Activated CD8-positive, alpha-beta memory T cell treated with anti-CD3 and anti-CD28 coated beads, Interleukin-2, amount 50 U/mL, for 4 hours (primary cell): ENCODE measurements at regions not wholly inside any gene's neighbourhood (a gene's known extent, or its start where the extent isn't known, plus 50 kb on each side); places are given as distances from the start of the nearest gene placed in this dataset.

Source experiments
- DNase-seq: peaks from one replicate; pipeline ENCODE4 v3.0.0-alpha.2; 2020

DNA sequence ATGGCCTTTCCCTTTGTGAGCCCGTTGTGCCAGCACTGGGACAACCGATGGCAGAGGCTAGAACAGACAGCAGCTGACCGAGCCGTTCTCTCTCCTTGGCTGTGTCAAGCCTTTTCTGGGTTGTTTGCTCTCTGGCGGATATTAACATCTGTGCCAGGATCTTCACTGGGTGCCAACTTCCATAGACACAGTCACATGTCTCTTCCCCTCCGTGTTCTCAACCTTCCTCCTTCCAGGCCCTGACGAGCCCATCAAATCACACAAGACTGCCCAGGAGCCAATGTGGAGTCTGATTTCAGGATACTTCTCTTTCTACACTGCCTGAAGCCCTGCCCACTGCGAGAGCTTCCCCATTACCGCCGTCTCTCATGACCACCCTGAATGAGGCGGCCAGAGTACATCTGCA is 111.0 kb upstream of the RALGAPA2 start:
- no peak for DNase-seq

DNA sequence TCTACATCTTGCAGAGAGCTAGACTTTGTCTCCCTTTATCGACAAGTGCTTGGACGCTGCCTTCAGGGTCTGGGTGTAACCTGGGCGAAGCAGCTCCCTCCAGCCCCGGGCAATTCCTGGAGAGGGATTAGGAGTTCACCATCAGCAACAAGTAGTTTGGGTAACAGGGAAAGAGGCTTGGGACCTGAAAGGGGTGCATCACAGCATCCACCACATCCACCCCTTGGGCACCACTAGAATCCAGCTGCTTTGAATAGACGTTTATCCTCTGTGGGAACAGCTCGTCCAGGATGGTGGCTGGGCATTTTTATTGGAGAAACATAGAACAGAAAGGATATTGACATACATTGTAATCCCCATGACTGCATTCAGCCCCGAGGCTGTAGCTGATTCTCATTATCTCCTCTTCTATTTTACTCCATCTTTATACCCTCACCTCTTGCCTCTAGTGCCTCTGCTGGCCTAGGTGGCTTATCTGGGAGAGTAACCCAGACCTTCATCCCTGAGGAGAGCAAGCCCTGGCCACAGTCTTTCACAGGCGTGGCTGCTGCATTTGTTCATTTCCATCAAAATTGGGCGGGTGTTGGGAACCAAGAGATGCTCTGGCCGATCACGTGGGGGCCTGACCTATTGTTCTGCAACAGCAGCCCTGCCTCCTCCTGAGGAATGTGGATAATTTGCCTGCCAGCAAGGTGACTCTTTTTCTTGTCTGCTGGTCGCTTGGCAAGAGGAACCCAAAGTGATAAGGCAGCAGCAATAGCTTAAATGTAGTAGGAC is 109.2 kb upstream of the RALGAPA2 start:
- DNase-seq, result no peak

DNA sequence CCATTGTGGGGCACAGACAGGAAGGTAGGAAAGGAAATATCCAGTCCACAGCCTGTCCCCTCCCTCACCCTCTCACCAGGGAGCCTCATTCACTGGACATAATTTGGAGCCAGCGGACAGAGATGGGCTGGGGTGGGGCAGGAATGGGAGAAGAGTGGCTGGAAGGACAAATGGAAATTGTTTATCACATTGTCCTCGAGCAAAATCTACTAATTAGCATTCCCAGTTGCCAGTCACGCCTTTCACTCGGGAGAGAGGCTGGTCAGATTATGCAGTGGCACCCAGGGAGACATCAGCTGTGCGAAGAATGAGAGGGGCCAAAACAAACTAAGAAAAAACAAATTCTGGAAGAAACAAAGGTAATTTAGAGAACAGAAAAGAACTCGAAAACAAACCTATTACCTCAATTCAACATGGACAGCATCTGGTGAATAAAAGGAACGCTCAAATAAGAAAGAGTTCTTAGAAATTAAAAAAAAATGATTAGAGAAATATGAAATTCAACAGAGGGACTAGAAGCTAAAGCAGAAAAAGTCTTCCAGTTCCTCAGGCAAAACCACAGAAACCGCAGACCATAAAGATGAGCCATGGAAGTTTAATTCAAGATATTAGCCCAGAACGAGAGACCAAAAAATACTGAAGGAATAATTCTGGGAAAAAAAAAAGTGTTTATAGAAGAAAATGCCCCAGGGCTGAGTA is 108.5 kb upstream of the RALGAPA2 start:
- DNase-seq, result no peak

GRCh38 chr20:20820104-20820503 is 107.7 kb upstream of the RALGAPA2 start:
- no peak for DNase-seq

- no peak for DNase-seq
Observed at GRCh38 chr20:20816969-20817755, 104.7 kb upstream of the RALGAPA2 start.

DNA sequence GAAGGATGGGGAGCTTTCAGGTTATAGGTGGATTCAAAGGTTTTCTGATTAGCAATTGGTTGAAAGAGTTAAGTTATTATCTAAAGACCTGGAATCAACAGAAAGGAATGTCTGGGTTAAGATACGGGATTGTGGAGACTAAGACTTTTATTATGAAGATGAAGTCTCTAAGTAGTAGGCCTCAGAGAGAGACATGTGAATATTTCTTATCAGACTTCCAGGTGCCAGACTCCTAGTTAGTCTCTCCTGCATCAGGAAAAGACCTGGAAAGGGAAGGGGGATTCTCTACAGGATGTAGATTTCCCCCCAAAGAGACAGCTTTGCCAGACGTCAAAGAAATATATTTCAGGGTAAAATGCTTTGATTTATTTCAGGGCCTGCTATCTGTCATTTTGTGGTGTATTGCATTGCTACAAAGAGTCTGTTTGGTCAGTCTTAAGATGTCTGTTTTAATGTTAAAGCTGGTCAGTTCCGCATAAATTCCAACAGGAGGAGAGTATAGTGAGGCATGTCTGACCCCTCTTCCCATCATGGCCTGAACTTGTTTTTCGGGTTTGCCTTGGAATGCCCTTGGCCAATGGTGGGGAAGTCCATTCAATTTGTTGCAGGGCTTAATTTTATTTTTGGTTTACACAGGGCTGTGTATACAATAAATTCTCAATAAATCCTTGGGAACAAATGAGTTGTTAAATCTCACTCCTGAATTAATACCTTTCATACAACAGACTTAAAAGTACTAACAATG is 103.4 kb upstream of the RALGAPA2 start:
- DNase-seq, result no peak

DNA sequence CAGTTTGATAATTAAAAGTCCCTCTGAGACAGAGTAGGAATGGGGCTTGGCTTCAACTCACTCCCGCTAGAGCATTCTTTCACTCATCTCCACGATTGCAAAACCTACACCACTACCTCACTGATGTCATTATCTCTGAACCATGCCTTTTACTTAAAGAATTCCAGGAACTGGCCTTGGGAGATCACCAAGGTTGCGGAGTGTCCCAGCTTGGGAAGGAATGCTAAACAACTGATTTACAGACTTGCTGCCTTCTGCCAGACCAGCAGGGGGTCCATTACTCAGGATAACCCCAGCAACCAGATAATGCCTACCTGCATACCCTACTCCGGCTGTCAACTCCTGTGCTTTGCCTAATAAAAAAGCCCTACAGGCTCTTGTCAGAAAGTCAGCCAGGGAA is 102.2 kb upstream of the RALGAPA2 start:
- no peak for DNase-seq

- DNase-seq, result no peak
Observed at GRCh38 chr20:20812136-20812535, 99.7 kb upstream of the RALGAPA2 start.

DNA sequence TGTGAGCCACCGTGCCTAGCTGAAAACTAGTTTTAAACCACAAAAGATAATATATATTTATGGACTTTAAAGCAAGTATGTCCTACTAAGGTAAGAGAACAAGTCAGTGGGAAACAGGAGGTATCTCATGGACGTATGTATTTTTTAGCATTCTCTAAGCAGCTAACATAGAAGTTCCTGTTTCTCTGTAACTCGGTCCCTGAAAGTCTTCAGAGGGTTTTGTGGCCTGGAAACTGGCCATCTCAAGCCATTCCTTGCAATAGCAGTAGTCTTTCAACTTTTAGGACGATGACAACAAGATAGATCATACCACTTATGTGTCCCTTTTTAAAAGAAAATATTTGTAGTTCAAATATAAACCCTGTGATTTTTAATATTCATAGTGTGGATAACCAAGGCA is 95.6 kb upstream of the RALGAPA2 start:
- no peak for DNase-seq

GRCh38 chr20:20806121-20807095 is 94.0 kb upstream of the RALGAPA2 start:
- DNase-seq, result no peak

GRCh38 chr20:20803011-20803410 is 90.6 kb upstream of the RALGAPA2 start:
- DNase-seq, result no peak

- no peak for DNase-seq
Observed at GRCh38 chr20:20802328-20802727, 89.9 kb upstream of the RALGAPA2 start.

DNA sequence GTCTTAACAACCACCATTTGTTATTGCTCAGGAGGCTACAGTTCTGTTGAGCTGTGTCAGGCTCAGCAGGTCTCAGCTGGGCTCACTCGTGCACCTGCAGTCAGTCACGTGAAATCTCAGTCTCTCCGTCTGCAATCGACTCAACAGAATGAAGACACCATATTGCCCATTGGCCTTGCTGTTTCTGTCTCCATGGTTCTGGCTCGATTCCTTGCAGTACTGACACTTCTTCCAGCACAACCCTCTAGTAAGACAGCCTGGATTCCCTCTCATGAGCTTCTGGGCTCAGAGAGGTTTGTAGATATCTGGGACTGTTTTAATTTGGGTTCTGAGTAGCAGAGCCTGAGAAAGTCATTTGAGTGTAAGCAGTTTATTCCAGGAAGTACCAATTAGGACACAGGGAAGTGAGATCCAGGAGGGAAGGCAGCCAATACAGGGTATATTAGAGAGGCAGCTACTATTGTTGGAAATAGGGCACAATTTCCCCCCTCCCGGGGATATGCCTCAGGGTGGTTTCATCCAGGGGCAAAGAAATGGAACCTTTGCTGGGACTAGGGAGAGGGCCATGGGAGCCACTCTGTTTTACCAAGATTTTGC is 87.4 kb upstream of the RALGAPA2 start:
- DNase-seq, result no peak

- no peak for DNase-seq
Observed at GRCh38 chr20:20797521-20798310, 85.3 kb upstream of the RALGAPA2 start.

DNA sequence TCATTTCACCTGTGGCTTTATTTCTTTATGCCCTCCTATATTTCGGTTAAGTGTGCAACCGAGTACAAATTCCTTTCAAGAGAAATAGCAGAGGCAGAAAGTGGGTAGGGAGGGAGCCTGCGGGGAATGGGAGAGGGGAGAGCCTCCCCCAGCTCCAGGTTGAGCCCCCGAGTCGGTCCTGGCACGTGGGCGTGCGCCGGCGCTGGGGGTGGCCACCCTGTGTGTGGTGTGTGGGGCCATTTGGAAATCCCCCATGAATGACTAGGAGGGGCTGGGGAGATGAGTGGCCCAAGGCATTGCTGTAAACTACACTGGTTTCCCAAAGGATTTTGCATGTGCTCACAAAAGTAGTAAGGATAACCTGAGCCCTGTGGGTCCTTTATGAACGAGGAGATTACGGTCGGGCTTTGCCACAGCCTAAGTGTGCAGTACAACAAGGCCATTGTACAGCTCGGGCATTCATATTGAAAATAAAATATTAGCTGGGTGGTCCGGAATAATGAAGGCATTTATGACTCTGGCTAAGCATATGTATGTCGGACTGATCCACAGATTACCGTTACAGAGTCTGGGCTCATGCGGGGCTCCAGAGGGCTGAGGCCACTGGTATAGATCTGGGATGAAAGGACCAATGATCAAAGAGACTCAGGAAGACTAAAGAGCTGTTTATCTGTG is 84.5 kb upstream of the RALGAPA2 start:
- DNase-seq, result no peak

- no peak for DNase-seq
Observed at GRCh38 chr20:20795721-20796120, 83.3 kb upstream of the RALGAPA2 start.

- DNase-seq, result no peak
Observed at GRCh38 chr20:20795119-20795518, 82.7 kb upstream of the RALGAPA2 start.

GRCh38 chr20:20793591-20793990 is 81.1 kb upstream of the RALGAPA2 start:
- DNase-seq, result no peak

DNA sequence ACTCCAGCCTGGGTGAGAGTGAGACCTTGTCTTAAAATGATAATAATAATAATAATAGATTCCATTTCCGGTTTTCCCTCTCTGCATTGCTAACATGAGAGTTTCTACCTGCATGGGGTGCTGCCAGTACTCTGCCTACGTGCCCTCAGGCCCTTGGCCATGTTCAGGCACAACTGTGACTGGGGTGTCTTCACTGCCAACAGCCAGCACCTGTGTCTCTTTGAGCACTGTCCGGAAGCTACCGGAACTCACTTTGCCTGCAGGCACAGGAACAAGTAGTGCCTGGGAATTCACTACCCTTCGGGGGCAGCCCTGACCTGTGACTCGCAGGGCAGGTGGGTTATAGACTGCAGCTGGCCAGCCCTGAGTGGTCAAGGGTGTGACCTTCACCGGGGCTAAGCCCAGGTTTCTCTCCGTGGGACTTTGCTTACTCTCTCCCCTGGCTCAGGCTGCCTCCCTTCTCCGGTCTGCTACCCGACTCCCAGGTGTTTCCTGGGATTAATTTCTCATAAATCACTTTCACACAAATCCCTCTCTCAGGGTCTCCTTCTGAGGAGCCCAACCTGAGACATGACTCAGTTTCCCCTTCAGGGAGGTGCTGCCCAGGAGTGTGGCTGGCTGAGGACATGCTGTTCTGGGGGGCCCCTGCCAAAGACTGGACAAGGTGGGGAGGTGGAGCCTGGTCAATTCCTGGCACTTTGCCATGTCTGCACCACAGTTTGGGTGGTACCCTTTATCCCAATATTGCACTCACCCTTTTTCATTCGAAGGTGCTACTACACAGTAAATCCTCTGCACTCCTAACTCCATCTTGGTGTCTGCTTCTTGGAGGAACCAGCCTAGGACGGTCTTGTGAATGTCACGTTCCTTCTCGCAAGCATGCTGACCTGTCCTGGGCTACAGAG is 79.5 kb upstream of the RALGAPA2 start:
- no peak for DNase-seq
